Fibroblast of lung (primary cell): ENCODE measurements at regions not wholly inside any gene's neighbourhood (a gene's known extent, or its start where the extent isn't known, plus 50 kb on each side); places are given as distances from the start of the nearest gene placed in this dataset.

Experiments
- CTCF ChIP-seq, 2 donors: IDR thresholded peaks in 1 of 2; conservative IDR thresholded peaks in 1 of 2; 1 replicate in 1 of 2; 2 replicates in 1 of 2; pipeline ENCODE4 v1.5.1; 2011 to 2012; ENCODE audit warnings: low read length in 2 of 2, control low read depth in 1 of 2, inconsistent platforms in 1 of 2, low read depth in 1 of 2, mild to moderate bottlenecking in 1 of 2
- EZH2 ChIP-seq: IDR thresholded peaks from 2 replicates; pipeline ENCODE4 v1.5.1; 2012; ENCODE audit warnings: low read length, control low read depth, mild to moderate bottlenecking; ENCODE audit errors: missing control alignments

DNA sequence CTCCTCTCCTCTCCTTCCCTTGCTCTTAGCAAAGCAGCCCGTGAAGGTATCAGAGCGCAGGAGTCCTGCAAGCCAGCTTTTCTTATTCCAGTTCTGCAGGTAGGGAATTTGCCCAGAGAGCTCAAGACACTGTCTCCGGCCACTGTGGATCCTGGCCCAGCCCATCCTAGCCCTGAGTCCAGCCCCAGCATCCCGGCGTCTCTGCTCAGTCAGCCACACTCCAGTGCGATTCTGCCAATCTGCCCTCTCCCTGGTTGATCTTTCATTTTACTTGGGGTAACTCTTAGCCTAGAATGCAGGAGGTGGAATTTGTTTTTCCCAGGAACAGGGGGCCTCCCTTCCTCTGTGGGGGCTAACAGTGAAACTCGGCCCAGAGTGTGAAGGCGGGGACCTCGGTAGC, 176.9 kb upstream of the GSE1 start:
- TF ChIP-seq CTCF (conservative IDR thresholded peaks at IDR 0.05 in 1 of 2, IDR thresholded peaks at IDR 0.05 in 1 of 2; ENCODE audit: low read depth in 1 of 2, low read length in 2 of 2) = no peak
- TF ChIP-seq EZH2 = no peak
